Astrocyte of the hippocampus (primary cell): ENCODE measurements at regions not wholly inside any gene's neighbourhood (a gene's known extent, or its start where the extent isn't known, plus 50 kb on each side); places are given as distances from the start of the nearest gene placed in this dataset.
"Not testable (repeated sequence)": the region's sequence is repeated elsewhere in the genome, so short reads cannot be mapped to it uniquely, and the experiment has no call there.

Experiments used
- DNase-seq: peaks from one replicate; pipeline ENCODE4 v3.0.0; 2011; ENCODE audit warnings: low read depth, low spot score

DNA sequence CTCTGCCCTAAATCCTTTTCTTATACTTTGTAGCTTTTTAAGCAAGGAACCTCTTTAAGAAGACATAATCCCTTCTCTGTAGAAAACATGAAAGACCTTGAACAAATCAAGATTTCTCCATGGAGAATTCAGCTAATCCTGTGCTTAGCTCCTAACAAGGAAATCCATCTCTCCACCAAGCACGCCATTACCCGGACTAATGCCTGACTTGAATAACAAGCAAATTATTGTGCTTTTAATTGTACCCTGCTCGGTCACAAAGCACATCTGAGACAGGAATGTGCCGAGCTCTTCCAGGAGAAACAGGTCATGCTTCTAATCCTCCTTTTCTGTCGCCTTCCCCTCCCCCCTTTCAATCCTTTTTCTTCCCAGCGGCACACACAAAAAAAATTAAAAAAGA lies 141.3 kb downstream of the PSAT1 start:
- peak; percentile 51 for DNase-seq

DNA sequence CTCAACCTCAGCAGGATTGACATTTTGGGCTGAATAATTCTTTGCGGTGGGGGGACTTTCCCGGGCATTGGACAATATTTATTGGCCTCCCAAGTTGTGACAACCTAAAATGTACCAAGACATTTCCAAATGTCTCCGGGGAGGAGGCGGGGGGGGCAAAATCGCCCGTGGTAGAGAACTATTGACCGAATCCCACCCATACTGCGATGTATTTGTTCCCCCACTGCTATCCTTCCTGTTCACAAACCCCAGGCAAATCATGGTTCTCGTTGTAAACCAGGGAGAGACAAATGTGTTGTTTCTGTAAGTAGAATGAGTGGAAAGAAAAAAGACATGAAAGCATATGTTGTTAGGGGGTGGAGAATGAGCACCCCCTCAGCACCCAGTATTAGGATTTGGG lies 141.9 kb downstream of the PSAT1 start:
- DNase-seq = peak; percentile 32

DNA sequence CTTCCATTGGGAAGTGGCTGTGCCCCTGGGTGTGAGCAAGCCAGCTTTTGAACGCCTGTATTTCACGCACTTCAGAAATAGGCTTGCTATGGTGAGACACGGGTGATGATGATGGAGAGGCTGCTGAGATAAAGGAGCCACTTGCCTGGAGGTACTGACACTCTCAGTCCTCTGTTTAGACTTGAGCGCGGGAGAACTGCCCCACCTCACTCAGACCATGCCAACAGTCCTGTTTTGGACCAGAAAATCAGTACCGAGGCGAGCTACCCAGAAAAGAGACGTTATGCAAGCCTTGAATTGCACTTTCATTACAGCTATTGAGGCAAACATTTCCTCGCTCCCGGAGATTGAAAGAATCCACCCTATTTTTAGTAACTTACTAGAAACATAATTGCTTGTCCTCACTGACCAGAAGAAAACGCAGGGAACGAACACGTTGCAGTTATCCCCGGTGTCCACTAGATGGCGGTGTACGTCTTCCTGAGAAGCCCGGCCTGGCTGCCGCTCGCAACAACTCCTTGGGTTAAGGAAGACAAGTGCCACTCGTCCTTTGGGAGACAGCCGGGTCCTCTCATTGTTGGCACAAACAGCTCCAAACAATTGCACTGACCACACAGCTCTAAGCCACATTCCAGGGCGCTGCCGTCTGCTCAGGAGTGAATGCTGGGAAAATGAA lies 142.4 kb downstream of the PSAT1 start:
- DNase-seq = peak; percentile 96

DNA sequence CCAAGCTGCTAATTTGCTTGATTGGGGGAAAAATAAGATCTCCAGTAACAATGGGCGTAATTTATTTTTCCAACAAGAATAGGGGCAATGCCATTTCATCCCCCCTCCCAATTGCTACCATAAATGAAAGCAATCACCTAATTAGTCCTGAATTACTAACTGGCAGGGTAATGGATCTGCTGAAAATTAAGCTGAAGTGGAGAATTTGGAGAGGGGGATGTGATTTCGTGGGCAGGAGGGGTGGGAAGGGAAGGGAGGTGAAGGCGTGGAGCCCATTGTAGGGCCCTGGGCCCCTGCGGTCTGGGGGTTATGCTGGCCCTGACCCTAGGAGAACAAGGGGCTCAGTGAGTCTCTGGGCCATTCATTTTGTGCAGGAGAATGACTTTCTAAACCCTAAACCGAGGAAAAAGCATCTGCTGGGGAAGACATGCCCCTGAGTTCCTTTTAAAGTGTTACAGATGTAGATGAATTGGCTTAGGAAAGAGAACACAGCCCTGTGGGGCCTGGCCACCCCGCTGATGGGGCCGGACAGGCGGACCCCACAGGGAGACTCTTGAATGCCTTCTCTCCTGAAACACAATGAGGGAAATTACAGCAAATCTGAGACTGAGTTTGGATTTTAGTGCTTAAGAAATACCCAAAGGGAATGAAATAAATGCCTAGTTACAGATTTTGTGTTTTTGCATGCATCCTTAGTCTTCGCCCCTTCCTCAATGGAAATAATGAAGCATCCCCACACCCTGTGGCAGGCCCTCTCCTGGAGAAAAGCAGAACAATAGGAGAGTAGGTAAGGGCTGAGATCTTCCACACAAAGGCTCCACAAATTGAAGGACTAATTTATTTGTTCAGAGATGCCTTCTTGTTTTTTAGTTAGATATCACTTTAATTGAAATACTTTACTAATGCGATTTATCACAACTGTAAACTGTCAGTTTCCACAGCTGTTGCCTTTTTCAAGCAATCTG lies 143.2 kb downstream of the PSAT1 start:
- peak; percentile 47 for DNase-seq

DNA sequence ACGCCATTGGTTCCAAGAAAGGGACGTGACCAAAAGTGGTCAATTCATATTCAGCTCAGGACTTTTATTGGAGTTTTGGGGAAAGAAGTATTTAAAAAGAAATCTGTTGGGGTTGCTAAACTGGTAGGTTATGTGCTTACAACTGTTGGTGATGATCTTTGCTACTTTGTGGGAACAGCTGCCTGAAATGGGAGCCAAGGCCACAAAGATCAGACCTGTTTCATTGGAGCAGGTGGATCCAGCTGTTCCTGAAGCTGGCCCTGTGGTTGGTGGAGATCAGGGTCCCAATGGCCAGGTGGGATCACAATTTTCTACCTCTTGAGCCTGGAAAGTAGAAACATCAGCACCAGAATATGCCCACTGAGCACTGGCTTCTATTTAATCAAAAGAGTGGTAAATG lies 144.5 kb downstream of the PSAT1 start:
- DNase-seq = no peak

DNA sequence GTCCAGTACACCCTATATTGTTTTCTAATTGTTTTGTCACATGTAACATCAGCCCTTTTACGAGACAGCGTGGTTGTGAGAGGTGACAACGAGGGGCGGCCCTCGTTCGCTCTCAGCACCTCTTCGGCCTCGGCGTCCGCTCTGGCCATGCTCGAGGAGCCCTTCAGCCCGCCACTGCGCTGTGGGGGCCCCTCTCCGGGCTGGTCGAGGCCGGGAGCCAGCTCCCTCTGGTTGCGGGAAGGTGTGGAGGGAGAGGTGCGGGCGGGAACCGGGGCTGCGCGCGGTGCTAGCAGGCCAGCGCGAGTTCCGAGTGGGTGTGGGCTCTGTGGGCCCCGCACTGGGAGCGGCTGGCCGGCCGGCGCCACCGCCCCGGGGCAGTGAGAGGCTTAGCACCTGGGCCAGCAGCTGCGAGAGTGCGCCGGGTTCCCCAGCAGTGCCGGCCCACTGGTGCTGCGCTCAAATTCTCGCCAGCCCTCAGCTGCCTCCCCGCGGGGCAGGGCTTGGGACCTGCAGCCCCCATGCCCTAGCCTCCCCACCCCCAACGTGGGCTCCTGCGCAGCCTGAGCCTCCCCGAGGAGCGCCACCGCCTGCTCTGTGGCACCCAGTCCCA lies 145.0 kb downstream of the PSAT1 start:
- no peak for DNase-seq

DNA sequence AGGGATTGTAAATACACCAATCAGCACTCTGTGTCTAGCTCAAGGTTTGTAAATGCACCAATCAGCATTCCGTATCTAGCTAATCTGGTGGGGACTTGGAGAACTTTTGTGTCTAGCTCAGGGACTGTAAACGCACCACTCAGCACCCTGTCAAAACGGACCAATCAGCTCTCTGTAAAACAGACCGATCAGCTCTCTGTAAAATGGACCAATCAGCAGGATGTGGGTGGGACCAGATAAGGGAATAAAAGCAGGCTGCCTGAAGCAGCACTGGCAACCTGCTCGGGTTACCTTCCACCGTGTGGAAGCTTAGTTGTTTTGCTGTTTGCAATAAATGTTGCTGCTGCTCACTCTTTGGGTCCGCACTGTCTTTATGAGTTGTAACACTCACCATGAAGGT lies 145.7 kb downstream of the PSAT1 start:
- not testable (repeated sequence) for DNase-seq

DNA sequence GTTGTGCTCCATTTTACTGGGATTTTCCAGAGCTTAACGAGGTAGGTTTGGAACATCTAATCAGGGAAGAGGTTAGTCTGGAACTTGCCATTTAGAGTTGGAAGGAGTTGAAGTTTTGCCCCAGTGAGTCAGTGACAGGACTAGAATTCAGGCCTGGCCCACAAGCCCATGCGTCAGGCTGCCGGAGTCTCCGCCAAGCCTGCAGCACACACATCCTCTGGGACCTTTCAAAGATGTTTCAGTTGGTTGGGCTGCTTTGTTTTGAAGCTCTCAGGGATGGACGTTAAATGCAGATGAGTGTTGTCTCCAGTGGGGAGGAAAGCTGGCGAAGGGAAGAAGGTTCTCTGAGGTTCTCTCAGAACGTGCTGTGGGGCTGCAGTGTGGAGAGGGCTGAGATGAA lies 147.0 kb downstream of the PSAT1 start:
- DNase-seq = no peak

DNA sequence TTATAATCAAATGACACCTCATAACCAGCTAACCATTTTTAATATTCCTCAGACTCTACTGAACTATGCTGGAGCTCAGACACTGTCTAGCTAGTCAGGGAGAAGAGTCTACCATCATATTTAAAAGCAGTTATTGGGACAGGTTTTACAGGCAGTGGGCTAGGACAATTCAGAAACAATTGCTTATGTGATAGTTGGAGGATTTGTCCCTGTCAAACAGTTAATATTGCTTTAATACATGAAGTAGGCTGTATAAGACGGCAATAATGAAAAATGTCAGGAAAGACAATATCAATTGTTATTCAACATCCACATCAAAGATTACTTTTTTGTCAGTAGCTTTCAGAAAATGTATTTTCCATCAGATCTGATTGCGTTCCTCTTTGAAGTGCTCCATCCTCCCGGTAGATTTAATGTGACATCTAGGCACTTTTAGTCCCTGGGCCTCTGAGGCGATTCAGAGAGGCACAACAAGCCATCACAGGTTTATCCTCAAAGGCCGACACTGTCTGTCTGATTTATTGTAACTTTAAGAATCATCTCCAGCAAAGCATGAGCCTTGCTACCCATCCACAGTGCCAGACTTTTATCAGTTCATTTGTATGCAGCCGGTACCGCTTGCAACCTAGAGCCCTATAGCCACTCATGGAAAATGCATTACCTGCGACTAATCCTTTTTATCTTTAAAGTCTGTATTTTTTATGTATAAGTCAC lies 152.2 kb downstream of the PSAT1 start:
- DNase-seq = no peak

DNA sequence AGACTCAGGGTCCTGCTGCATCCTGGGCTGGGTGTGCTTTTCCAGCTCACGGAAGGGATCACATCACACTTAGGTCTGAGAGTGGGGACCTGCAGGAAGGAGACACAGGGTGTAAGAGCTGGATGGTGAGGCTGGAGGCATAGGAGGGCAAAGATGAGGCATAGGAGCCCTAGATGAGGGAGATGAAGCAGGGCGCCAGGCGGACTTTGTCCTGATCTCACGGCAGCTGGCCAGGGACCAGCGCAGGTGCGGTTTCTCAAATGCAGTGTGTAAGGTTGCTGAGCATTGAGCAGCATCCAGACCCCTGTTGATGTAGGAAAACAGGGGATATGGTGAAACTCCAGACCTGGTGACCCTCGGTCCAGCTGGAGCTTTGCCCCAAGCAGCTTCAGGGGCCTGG lies 156.5 kb downstream of the PSAT1 start:
- no peak for DNase-seq

DNA sequence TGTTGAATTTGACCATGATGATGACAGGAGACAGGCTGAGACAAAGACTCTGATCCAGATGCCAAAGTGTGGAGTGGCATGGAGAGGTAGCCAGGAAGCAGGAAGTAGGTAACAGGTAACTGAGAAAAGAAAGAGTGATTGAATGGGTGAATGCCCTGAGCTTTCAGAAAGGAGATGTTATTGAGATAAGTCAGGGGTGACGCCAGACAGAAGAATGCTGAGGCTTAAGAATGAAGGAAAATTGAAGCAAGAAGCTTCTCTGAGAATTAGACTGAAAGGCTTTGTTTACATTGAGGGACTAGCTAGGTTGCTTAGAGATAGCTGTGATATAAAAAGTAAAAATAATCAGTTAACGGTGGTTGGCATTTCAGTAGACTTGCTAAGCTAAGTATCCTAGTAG lies 165.7 kb downstream of the PSAT1 start:
- no peak for DNase-seq

DNA sequence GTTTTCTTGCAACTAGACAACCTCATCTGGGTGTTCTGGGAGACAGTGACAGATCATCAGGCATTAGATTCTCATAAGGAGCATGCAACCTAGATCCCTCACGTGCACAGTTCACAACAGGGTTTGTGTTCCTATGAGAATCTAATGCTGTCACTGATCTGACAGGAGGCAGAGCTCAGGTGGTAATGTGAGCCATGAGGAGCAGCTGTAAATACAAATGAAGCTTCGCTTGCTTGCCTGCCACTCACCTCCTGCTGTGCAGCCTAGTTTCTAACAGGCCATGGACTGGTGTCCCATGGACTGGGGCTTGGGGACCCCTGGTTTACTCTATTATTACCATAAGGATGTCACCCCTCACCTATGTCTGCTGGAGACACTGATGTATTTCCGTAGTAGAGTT lies 166.8 kb downstream of the PSAT1 start:
- DNase-seq = no peak

DNA sequence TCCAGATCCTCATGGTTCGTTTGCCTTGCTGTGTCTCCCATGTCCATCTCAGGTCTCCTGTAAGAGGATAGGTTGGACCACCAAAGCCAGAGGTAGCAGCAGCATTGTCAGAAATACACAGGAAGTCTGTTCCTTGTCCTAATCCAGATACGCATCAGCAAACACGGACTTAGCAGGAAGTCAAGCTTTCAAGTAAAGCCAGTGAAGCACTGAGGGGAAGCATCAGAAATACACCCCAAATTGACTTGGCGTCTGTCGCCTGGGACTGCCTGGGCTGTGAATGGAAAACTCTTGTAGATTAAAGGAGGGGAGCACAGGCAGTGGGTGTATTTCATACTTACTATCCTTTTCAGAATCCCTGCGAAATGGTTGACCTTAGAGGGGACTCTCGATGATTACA lies 171.3 kb downstream of the PSAT1 start:
- DNase-seq = no peak

DNA sequence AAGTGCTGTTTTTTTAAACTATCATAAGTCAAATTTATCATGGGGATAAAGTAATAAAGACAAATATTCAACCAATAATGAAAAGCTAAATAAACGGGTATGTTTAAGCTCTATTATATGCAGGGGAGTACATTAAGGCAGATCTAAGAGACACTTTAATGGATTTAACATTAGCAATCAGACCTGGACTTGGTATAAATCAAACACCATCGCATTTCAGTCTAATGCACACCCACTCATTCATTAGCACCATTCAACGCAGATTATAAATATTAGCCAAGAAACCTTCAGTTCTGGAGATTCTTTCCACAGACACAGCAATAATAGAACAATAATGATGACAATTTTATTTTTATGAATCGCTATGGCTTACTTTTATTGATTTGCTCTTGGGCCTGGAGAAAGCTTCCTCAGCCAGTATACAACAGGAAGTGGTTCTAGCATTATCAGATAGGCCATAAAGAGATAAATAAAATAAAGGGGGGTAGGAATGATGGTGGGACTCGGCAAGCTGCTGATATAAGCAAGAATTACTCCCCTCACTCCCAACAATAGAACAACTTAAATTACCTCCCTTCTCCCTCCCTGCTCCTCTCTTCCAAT lies 172.2 kb downstream of the PSAT1 start:
- no peak for DNase-seq

DNA sequence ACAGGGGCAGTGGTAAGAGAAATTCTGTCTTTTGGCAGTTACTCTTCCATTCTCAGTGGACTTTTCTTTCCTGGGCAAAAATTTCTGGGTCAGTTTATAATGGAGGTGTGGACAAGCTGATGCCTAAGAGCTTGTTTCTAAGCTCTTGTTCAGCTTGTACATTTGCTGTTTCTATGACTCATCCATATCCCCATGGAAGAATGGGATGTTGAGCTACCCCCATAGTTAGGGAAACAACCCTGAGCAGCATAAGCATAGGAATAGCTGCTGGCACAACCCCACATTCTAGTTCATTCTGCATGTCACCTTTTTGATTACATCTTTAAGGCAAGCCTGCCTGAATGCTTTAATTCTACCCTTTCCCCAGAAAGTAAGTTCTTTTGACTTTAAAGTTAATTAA lies 173.3 kb downstream of the PSAT1 start:
- no peak for DNase-seq

DNA sequence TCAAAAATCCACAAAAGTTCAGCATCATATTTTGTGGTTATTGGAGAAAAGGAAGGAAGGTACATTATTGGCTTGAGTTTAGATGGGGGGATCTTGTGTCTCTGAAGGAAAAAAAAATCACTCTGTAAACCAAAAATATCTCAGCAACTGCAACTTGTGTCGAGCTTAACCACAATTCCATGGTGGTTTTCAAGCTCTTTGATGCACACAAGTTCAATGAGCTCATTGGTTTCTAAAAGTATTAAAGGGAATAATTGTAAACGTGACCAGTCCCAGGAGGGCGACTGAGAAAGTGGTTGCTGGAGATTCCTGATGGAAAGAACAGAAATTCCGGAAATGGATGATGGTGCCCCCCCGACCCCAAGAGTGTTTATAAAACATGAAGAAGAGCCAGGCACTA lies 173.8 kb downstream of the PSAT1 start:
- peak; percentile 7 for DNase-seq

DNA sequence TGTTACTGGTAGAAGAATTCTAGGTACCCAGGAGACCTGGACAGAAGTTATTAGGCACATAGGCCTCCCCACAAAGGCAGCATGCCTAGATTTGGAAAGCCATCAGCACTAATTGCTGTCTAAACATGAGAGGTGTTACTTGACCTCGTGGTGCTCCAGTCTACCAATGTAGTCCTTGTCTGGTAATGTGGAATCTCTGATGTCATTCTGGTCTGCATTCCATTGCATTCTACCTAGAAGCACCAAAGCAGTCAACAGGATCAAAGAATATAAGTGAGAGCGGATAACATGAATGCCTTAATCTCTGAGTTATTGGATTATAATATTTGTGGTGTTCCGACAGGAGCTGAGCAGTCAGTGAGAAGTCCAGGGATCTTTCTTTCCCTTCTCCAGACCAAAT lies 175.2 kb downstream of the PSAT1 start:
- peak; percentile 58 for DNase-seq

DNA sequence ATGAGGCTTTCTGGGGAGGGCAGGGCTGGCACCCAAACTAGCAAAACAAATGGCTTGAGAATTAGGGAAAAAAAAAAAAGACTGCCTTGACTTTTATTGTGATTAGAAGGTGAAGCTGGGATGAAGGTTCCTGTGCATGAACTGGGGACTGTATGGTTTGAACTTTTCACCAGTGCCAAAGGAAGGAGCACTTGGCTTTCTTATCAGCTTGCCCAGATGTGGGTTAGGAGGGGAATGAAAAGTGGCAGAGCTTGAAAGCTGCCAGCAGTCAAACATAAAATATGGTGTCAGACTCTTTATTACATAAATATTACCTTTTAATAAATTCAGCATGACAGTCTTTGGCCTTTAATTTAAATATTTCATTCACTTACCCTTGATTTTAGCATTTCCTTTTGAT lies 182.5 kb downstream of the PSAT1 start:
- DNase-seq = no peak

DNA sequence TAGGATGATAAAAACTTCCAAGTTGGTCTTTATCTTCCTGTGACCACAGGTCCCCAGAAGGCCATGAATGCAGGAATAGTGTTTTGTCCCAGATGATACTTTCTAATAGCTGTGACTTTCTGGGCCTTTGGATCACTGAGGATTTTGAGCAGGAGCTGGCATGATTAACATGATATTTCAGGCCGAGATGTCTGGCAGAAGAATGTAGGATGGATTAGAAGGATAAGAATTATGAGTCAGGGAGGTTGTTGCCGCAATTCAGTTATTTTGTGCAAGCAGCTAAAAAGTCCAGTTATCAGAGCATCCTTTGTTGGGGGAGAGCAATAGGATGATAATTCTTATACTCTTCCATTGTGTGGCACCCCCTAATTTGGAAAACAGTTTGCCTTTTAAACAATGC lies 189.7 kb downstream of the PSAT1 start:
- no peak for DNase-seq

DNA sequence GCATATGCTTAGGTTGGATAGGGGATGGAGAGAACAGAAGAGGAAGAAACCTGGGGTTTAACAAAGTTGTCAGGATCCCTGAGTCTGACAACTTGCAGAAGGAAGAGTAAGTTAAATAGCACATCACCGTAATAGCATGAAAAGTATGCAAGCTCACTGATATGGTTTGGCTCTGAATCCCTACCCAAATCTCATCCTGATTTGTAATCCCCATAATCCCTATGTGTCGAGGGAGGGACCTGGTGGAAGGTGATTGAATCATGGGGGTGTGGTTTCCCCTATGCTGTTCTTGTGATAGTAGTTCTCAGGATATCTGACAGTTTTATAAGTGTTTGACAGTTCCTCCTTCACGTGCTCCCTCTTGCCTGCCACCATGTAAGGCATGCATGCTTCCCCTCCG lies 193.3 kb downstream of the PSAT1 start:
- DNase-seq = no peak

DNA sequence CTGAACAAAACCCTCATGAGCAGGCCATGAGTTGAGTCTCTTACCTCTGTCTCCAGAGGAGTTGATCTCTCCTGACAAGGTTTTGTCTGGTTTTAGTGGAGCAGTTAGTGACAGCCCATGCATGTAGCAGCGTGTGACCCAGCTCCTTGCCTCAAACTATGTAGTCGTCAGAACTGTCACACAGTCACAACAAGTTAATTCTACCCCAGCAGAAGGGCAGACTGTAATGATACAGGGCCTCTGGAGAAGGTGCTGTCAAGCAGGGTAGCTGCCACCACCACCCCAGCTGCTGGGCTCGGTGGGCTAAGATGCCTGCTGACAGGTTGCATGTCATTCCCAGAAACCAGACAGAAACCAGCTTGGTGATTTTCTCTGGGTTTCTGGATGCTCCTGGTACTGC lies 194.5 kb downstream of the PSAT1 start:
- no peak for DNase-seq
